Peyer's patch (tissue), 4 donors: ENCODE measurements at regions not wholly inside any gene's neighbourhood (a gene's known extent, or its start where the extent isn't known, plus 50 kb on each side); places are given as distances from the start of the nearest gene placed in this dataset.

ENCODE experiments used
- CTCF ChIP-seq, 6 experiments: fragments of 450-650 bp in 4 of 6; fragments of 200-600 bp in 2 of 6; sonication (generic) in 1 of 6; IDR thresholded peaks; one replicate each; pipeline ENCODE4 v1.5.1; 2017 to 2019; ENCODE audit warnings: antibody characterized with exemption in 6 of 6, mild to moderate bottlenecking in 3 of 6, moderate library complexity in 1 of 6
- POLR2A ChIP-seq, 2 donors: fragments of 450-650 bp; IDR thresholded peaks; one replicate each; pipeline ENCODE4 v1.5.1; 2017; ENCODE audit warnings: antibody characterized with exemption in 2 of 2, mild to moderate bottlenecking in 2 of 2, moderate library complexity in 2 of 2

GRCh38 chr3:127386490-127386889 is 98.6 kb upstream of the PRR20G start:
- no peak for TF ChIP-seq CTCF (IDR thresholded peaks at IDR 0.05)
- no peak for TF ChIP-seq POLR2A (IDR thresholded peaks at IDR 0.05)
